Epithelial cell of proximal tubule (primary cell): ENCODE measurements at regions not wholly inside any gene's neighbourhood (a gene's known extent, or its start where the extent isn't known, plus 50 kb on each side); places are given as distances from the start of the nearest gene placed in this dataset.

Source experiments
- DNase-seq: peaks from one replicate; pipeline ENCODE4 v3.0.0-alpha.2; 2011; ENCODE audit warnings: low read depth
- H3K4me3 ChIP-seq: 2 replicates; pipeline ENCODE4 v1.5.1; 2011; ENCODE audit warnings: low read depth, mild to moderate bottlenecking, low read length
- TF ChIP-seq, protein P1 (sequence below): conservative IDR thresholded peaks from 2 replicates; pipeline ENCODE4 v1.5.1; 2012; ENCODE audit warnings: low read depth, mild to moderate bottlenecking, low read length

DNA sequence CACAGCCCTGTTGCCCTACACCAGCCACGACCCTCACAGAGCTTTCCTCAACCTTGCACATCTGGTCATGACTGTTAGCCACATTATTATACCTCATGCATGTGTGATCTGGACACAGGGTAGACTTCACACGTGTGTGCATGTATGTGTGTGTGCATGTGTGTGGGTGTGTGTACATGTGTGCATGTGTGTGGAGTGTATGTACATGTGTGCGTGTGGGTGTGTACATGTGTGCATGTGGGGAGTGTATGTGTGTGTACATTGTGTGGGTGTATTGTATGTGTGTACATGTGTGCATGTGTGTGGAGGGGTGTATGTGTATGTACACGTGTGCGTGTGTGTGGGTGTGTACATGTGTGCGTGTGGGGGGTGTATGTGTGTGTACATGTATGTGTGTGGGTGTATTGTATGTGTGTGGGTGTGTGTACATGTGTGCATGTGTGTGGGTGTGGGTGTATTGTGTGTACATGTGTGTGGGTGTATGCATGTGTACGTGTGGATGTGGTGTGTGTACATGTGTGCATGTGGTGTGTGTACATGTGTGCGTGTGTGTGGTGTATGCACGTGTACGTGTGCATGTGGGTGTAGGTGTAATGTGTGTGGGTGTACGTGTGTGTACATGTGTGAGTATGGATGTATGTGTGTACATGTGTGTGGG lies 130.2 kb downstream of the C16orf95 start:
- DNase-seq = no peak
- TF ChIP-seq, protein P1, sequence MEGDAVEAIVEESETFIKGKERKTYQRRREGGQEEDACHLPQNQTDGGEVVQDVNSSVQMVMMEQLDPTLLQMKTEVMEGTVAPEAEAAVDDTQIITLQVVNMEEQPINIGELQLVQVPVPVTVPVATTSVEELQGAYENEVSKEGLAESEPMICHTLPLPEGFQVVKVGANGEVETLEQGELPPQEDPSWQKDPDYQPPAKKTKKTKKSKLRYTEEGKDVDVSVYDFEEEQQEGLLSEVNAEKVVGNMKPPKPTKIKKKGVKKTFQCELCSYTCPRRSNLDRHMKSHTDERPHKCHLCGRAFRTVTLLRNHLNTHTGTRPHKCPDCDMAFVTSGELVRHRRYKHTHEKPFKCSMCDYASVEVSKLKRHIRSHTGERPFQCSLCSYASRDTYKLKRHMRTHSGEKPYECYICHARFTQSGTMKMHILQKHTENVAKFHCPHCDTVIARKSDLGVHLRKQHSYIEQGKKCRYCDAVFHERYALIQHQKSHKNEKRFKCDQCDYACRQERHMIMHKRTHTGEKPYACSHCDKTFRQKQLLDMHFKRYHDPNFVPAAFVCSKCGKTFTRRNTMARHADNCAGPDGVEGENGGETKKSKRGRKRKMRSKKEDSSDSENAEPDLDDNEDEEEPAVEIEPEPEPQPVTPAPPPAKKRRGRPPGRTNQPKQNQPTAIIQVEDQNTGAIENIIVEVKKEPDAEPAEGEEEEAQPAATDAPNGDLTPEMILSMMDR = no peak
- H3K4me3 ChIP-seq = no peak overlapping the region

GRCh38 chr16:87188104-87188503 lies 129.1 kb downstream of the C16orf95 start:
- TF ChIP-seq, protein P1 = no peak
- no peak overlapping the region for H3K4me3 ChIP-seq
- no peak for DNase-seq

DNA sequence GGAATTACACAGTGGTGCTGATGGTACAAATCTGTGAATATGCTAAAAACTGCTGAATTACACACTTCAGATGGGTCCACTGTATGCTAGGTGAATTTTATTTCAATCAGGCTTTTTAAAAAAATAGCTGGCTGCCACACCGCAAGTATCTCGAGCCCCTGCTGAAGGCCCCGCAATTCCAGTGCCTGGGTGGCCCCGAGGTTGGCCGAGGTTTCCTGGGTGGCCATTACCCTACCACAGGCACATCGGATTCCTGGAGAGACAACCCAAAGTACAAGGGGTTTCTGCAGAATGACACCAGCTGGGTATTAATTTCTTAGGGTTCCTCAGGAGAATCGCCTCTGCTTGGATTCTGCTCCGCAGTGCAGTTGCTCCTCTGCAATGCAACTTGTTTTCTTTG lies 127.8 kb downstream of the C16orf95 start:
- TF ChIP-seq, protein P1 = no peak
- no peak overlapping the region for H3K4me3 ChIP-seq
- DNase-seq = no peak

- no peak for DNase-seq
- TF ChIP-seq, protein P1 = peak; percentile 35
- no peak overlapping the region for H3K4me3 ChIP-seq
Measured at GRCh38 chr16:87190288-87191230, 126.6 kb downstream of the C16orf95 start.

- no peak for DNase-seq
- TF ChIP-seq, protein P1 = no peak
- H3K4me3 ChIP-seq = no peak overlapping the region
Measured at GRCh38 chr16:87192452-87193073, 124.6 kb downstream of the C16orf95 start.

GRCh38 chr16:87194172-87194571 lies 123.0 kb downstream of the C16orf95 start:
- no peak for DNase-seq
- no peak overlapping the region for H3K4me3 ChIP-seq
- TF ChIP-seq, protein P1 = no peak
